CMK (cell line): ENCODE measurements at regions not wholly inside any gene's neighbourhood (a gene's known extent, or its start where the extent isn't known, plus 50 kb on each side); places are given as distances from the start of the nearest gene placed in this dataset.

Experiments used
- DNase-seq: peaks from one replicate; pipeline ENCODE4 v3.0.0-alpha.2; 2010; ENCODE audit warnings: low read depth

DNA sequence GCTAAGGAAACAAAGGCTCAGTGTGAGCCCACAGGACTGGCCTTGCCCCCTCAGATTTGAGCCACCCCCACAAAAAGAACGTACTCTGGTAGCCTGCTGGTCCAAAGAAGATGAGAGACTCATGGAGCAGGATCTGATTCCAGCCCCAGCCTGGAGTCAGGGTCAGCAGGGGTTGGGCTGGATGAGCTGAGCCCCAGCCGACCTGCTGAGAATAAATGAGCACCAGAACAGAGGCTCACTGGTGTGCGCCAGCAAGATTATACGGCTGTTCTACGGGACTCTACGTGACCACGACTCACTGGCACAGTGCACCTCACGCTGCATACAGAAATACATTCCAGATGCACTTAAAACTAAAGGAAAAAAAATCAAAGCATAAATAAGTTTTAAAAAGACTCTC is 186.0 kb upstream of the RPL38 start:
- no peak for DNase-seq

DNA sequence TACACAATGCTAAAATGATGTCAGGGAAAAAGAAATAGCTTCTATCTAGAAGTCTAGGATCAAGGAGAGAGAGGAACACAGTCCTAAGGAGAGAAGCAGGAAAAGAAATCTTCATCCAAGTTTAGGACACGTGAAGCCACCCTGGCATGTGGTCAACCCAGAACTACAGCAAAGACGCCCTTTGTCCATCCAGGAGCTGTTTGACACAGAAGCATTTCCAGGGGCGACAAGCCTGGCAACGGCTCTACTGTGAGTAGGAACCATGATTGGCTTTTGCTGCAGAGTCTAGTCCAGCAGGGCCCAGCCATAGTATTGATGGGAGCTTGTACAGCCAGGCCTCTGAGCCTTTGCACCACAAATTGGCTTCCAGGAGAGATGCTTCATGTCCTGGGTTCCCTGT is 185.4 kb upstream of the RPL38 start:
- no peak for DNase-seq

DNA sequence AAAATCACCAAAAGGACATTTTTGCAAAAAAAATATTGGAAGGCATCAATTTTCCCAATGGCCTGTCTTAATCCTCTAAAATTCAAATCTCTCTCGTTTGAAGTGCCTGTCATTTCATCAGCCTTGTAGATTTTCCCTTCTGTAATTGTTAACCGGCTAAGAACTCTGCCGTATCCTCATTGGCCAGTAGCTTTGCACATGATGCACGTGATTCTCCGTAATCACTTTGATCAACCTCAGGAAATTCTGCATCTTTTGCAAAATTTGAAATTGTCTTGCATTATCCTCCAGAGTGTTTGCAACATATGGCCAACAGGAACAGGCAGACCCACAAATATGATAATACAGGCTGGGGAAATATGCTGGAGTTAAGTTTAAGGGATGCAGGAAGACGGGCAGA is 184.2 kb upstream of the RPL38 start:
- DNase-seq, result no peak

DNA sequence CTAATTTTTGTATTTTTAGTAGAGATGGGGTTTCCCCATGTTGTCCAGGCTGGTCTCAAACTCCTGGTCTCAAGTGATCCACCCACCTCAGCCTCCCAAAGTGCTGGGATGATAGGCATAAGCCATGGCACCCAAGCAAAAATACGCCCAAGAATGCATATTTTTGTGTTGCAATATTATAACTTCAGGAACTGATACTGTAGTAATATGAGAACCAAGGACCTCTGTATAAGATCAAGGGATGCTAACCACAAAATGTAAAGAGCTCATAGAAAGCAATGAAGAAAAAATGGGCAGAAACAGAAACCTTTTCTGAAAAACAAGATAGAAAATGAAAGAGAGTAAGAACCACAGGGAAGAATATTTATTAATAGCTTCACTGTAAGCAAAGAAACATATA is 183.6 kb upstream of the RPL38 start:
- no peak for DNase-seq

DNA sequence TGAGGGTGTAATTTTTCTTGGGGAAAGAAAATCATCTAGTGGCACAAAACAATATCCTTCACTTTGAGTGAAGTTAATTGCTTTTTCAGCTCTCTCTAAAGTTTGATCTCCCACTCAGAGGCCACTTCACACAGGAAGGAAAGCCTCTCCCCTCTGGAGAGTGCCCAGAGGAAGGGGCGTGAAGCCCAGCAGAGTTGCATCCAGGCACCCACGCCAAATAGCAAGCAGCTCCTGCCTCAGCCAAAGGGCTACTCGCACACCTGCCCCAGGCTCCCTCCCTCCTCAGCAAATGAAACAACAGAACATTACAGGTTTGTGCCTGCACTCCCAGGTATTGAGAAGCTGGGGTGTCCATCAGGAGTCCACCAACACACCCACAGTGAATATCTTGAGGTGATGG is 183.0 kb upstream of the RPL38 start:
- DNase-seq, result no peak

DNA sequence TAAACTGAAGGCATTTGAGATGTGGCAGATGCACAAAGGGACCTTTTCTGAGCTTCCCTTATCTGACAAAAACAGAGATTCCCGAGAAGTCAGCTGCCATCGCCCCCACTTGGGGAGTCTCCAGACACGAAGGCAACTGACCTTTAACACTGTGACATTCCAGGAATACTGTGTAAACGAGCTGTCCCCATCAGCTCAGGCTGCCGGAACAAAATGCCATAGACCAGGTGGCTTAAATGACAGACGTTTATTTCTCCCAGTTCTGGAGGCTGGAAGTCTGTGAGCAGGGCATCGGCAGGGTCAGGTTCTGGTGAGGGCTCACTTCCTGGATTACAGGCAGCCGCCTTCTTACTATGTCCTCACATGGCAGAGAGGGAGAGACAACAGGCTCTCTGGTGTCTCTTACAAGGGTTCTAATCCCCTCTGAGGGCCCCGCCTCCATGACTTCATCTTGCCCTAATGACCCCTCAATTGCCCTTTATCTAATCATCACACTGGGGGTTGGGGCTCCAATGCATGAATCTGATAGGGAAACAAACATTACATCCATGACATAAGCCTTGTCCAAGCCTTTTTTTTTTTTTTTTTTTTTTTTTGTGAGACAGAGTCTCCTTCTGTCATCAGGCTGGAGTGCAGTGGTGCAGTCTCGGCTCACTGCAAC is 178.5 kb upstream of the RPL38 start:
- DNase-seq, result no peak

DNA sequence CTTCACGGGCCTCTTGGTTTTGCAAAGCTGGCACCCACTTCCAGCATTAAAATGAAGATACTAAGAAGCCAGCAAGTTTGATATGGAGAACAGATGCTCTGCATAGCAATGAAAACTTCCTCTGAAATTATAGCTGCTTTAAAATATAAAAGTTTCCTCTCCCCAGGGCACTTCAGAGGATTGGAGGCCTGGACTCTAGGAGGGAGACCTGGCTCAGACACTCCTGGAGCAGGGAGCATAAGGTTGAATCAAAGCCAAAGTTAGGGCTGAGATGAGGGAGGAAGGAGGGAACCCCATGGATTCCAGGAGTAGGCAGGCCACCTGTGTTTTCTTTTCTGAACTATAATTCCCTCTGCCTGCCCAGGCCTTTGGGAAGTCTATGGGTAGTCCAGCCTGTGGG is 176.0 kb upstream of the RPL38 start:
- DNase-seq, result no peak

DNA sequence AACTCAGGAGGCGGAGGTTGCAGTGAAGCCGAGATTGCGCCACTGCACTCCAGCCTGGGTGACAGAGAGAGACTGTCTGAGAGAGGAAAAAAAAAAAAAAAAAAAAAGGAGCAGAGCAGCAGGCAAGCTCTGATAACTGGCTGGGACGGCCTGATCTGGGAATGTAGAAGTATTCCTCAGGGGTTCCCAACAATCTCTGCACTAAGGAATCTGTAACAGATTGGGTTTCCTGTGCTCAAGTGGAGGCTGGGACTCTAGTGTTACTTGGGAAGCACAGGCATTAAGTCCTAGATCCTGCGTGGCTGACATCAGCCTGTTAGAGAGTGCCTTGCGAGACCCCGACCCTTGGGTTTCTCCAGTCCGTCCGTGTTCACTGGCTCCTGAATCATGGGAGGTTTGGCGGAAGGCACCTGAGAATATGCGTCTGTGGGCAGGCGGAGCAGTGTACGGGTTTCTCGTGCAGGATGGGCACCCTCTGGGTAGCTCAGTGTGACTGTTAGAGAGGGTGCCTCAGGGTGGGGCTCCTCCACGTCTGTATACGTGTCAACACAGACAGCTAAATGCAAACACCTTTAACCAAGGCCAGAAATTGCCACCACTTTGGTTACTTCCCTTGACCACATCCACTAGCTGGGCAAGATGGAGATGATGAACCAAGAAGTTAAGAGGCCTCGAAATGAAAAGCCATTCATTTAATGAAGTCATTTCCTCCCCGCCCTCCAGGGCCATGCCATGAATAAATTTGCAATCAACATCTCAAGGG is 174.9 kb upstream of the RPL38 start:
- DNase-seq, result no peak

DNA sequence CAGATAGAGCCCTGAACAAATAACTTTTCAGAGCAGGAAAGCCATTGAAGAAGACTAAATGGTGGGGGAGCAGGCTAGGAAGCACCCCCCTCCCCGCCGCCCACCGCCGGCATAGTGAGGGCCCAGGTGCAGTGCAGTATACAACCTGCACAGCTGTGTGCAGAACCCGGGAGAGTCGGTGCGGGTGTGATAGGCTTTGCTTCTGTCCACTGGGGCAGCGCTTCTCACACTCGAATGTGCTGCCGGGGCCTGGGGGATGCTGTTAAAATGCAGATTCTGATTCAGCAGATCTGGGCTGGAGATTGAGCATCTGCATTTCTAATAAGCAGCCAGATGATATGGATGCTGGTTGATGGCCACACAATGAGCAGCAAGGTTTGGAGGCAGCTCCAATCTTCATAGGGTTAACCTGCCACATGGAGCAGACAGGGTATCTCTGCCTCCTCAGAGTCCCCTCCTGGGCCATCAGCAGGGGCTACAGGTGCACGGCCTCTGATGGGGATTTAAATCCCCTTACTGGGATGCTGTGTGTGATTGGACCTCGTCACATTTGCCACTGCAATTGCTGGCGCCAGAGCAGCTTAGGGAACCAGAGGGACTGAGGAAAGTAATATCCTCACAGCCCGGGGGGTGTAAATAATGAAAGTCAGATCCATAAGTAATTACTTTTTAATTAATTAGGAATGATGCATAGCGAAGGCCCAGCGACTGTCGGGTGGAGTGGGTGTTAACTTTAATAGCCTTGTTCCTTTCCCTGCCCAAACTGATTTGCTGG is 172.0 kb upstream of the RPL38 start:
- no peak for DNase-seq

DNA sequence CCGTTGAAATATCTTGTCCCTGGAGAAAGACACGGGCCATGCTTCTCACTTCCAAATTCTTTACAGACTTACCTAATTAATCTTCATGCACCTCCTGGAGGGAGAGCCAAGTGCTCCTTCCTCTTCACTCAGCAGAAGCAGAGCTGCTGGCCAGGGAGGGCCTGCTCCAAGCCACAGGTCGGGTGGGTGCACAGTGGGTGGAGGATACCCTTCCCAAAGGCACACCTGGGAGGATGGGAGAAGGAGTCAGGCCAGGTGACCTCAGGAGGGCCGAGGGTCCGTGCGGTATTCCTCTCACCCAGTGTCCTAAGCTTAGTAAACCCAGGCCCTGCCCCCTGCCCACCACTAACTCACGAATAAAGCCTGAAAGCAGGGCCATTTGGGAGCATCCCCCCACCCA is 171.3 kb upstream of the RPL38 start:
- no peak for DNase-seq

DNA sequence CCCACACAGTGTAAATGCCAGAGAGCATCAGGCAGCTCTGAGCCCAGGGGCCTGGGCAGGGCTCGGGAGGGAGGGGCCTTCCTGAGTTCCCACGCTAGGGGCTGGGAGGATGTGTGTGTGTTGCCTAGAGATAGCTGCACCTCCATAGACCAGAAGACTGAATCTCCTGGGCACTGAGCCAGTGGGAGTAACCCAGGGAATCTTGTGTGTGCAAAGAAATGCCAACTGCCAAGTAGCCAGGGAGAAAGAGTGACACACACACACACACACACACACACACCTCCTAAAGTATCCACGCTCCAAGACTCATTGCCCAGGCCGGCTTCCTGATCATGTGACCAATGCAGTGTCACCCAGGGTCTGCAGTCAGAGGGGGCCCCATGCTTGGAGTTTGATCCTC is 166.2 kb upstream of the RPL38 start:
- peak; percentile 43 for DNase-seq

DNA sequence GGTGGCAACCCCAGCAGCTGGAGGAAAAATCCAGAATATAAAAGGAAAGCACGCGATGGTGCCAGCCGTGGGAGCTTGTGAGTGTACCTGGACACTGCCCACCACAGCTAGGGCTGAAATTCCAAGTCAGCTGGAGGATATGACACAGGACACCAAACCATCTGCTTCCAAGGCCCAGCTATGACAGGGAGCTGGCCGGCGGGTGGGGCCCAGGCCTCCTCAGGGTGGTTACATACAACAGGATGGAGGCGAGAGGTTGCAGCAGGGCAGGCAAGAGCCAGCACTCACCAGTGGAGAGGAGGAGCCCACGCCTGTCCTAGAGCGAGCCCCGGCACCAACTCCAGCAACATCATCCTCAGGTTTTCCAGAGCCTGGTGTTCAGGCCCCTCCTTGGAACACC is 163.2 kb upstream of the RPL38 start:
- no peak for DNase-seq

DNA sequence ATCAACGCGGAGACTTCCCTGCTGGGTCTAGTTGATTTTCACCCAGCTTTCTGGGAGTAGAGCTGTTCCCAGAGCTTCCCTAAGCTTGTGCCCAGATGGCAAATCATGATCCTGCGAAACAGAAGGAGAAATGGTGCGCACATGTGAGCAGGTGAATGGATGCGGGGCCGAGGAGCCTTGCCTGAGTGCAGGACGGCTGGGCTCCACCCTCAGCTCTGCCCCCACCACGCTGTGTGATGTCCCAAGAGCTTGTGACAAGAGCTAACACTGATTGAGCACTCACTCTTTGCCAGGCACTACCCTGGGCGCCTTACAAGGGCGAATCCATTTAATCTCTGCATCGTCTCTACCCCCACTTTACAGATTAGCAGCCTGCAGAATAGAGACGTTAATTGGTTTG is 162.7 kb upstream of the RPL38 start:
- no peak for DNase-seq

DNA sequence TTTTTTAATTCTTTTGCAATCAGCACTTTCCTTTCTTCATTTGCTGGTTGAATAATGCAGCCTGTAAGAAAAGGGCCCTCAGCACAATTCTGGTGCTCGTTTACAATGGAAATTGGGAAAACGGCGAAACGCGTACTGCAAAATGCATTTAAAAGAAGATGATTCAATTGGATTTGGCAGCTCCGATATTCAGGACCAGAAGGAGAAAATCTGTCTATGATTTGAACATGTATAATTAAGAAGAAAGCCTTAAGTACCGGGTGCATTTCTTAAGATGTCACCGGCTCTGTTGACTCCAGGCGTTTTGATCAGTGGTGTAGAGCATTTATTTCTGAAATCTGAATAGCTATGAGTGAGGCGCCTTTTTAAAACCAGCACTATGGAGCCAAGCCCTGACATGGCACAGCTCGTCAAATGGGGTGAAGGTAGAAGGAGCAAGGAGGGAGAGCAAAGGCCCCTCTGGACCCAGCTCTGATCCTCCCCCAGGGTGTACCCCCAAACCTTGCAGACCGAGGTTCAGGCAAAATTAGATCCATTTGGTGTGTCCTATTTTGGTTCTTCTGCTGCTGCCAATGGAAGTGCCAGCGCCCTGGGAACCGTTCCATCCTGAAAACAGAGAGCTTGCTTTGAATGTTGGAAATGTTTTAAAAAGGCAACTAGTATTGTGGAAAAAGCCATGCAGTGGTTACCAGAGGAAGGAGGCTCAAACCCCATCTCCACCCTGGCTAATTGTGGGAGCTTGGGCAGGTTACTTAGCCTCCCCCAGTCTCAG is 161.4 kb upstream of the RPL38 start:
- no peak for DNase-seq

DNA sequence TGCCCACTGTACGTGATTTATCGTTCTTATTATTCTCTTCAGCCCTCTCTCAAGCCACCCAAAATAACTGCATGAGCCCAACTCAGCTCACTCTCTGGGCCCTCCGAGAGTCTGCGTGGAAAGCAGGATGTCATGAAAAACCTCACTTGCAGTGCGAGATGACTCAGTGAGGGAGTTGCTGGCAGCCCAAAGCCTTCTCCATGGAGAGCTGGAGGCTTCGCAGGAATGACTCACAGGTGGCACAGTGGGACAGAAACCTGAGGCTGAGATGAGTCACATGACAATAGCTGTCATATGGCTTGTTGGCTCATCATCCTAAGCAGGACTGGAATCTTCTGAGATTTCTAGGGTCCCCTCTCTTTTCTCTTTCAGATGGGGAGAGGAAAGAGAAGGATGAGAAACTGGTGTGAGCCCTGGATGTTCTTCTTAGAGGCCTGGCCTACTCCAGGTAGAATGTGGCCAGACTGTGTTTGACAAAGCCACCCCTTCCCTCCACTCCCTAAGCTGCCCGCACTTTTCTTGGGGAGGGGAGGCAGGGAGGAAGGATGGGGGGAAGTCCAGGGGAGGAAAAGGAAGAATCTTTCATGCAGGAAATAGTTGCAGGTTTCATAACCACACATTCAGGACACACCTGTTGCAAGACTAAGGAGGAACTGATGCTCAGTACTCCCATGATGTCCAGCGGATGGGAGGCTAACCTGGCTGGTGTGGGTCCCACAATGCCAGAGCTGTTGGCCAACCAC is 160.6 kb upstream of the RPL38 start:
- no peak for DNase-seq

DNA sequence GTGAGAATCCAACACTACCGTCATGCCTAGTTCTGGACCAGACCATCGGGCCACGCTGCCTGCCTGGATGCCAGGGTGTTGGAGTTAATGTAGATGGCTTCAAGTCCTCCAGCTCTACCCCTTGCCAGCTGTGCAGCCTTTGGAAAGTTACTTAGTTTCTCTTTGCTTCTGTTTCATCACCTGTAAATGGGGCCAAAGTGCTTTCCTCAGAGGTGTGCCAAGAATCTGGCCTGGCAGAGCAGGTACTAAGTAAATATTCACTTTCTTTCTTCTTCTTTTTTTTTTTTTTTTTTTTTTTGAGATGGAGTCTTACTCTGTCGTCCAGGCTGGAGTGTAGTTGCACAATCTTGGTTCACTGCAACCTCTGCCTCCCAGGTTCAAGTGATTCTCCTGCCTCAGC is 159.5 kb upstream of the RPL38 start:
- DNase-seq, result no peak

DNA sequence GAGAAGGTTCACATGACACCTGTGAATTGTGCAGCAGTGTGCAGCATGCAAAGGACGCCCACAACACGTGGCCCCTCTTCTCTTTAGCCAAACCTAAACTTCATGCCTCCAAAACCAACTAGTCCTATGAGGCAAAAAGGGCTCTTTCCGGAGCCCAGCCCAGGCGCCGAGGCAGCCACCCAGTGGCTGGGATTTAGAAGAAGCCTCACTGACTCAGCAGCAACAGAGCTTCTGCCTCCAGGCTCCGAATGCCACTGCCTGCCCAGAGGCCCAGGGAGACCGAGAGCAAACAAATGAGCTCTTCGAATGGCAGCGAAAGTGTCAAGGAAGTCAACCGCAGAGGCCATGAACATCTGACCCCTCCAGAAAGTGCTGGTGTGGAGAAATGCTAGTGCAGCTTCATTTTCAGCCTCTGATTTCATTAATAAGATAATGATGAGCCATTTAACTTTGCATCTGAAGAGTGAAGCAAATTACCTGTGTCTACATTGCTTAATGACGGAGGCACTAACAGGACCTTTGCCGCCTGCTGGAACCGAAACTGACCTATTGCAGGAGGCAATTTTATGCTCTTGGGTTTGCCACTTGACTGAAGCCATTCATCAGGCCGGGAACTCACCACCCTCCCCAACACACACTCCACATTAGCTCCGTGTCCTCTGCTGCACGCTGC is 157.7 kb upstream of the RPL38 start:
- no peak for DNase-seq

DNA sequence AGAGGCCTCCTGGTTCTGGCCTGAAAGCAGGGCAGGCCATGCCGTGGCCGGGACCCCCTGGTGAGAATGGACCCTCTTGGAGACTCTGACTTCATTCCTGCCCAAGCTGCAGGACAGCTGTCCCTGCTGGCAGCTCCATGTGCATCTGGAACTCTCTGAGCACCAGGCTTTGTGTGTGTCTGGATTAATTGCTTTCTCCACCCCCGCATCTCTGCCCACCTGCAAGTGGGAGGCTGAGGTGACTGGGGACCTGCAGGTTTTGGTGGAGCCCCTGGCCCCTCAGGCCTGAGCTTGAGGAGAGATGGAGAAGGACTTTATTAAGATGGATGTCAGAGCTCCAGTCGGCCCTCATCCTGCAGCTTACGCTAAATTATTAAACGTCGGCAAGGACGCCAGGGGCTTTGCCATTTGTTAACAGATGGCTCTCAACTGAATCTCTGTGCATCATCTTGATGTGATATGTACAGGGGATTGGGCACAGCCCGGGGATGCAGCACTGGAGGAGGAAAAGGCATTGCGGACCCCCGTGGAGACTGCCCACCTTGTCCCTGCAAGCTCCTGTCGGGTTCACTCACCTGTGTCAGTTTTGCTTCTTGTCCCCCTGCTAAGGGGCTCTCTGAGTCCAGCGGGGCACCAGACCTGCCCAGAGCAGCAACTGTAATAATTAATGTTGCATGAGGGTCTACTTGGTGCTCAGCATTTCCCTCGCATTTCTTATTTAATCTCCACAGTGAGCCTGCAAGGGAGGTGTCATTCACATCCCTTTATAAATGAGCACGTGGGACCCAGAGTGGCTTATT is 154.1 kb upstream of the RPL38 start:
- DNase-seq, result no peak

DNA sequence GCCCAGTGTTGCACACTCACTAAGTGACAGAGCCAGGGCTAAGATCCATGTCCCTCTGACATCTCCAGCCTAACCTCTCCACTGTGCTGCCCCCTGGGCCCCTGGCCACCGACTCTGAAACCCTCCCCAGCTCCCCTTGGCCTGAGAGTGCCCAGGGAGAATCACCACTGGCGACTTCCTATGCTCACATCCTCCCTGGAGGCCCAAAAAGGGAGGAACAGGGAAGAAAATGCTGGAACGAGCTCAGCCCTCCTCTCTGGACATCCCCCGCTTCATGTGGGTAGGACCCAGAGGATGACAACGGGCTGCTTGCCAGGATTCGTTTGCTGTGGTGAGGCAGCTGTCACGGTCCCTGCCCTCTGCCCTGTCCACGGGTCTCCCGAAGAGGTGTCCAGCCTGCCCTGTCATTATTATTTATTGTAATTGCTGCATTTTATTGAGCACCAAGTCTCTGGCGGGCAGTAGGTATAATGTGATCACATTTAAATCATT is 153.5 kb upstream of the RPL38 start:
- DNase-seq, result no peak

DNA sequence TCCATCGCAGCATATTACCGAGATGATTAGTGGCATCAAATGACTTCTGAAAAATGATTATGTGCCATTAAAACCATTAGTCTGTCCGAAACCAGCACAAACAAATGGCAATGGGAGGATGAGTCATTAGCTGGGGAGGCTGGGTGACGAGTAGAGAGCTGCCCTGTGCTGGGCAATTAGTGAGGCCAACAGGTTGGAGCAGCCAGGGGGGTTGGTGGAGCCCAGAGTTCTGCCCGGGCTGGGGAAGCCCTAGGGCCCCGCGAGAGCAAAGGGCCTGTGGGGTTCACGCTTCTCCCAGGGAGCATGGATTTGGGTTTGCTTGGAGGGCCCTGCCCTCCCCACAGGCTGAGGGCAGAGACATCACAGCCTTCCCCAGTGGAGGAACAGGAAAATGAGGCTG is 152.1 kb upstream of the RPL38 start:
- no peak for DNase-seq
